HAP-1 (cell line): ENCODE measurements at regions not wholly inside any gene's neighbourhood (a gene's known extent, or its start where the extent isn't known, plus 50 kb on each side); places are given as distances from the start of the nearest gene placed in this dataset.

ENCODE experiments used
- DNase-seq, 2 experiments: peaks; one replicate each; pipeline ENCODE4 v3.0.0-alpha.2; 2016 to 2020; ENCODE audit warnings: low spot score in 2 of 2
- H3K27me3 ChIP-seq: fragments of 250-450 bp; sonication (Bioruptor Pico); 2 replicates; pipeline ENCODE4 v1.5.1; 2020; ENCODE audit warnings: low read depth, mild to moderate bottlenecking, moderate library complexity
- H3K36me3 ChIP-seq: fragments of 250-450 bp; sonication (Bioruptor Pico); replicated peaks from 2 replicates; pipeline ENCODE4 v1.5.1; 2020; ENCODE audit warnings: mild to moderate bottlenecking
- H3K4me1 ChIP-seq: fragments of 250-450 bp; sonication (Bioruptor Pico); 2 replicates; pipeline ENCODE4 v1.5.1; 2020; ENCODE audit warnings: mild to moderate bottlenecking
- H3K4me3 ChIP-seq: fragments of 250-450 bp; sonication (Bioruptor Pico); 2 replicates; pipeline ENCODE4 v1.5.1; 2020; ENCODE audit warnings: mild to moderate bottlenecking, moderate library complexity
- H3K9me3 ChIP-seq: fragments of 250-450 bp; sonication (Bioruptor Pico); 2 replicates; pipeline ENCODE4 v1.5.1; 2020; ENCODE audit warnings: mild to moderate bottlenecking, moderate library complexity
- in situ Hi-C: fragments of 300-500 bp; cut with MboI; formaldehyde crosslinking; loops from 3 replicates; pipeline ENCODE4 v1.14.3; 2020; ENCODE audit warnings: low sequenced_read_pairs, inconsistent platforms, mixed read lengths

DNA sequence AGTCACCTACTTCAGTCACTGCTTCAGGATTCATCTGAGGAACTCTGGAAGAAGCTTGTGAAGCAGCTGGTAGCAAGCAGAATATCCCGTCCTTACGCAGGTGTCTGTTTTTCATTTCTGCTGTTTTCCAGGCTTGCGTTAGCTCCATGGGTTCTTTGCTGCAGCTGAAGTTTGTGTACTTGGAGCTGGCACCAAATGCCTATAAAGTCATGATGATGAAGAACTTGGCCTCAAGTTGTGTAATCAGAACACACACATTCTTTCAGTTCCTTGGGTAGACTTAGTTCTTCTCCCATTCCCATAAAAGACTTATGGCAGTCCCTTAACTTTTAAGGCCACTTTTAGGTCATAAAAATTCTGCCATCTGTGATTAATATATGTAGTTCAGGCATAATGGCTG lies 116.7 kb downstream of the LRRC70 start:
- Histone ChIP-seq H3K4me1 (no peaks in the 10 kb centered on the region), H3K36me3 (no peaks in the 10 kb centered on the region), H3K9me3 (no peaks in the 10 kb centered on the region), H3K27me3 (no peaks in the 10 kb centered on the region), H3K4me3 (no peak overlapping the region)
- DNase-seq = no peak
- in situ Hi-C loops = no loop called here

DNA sequence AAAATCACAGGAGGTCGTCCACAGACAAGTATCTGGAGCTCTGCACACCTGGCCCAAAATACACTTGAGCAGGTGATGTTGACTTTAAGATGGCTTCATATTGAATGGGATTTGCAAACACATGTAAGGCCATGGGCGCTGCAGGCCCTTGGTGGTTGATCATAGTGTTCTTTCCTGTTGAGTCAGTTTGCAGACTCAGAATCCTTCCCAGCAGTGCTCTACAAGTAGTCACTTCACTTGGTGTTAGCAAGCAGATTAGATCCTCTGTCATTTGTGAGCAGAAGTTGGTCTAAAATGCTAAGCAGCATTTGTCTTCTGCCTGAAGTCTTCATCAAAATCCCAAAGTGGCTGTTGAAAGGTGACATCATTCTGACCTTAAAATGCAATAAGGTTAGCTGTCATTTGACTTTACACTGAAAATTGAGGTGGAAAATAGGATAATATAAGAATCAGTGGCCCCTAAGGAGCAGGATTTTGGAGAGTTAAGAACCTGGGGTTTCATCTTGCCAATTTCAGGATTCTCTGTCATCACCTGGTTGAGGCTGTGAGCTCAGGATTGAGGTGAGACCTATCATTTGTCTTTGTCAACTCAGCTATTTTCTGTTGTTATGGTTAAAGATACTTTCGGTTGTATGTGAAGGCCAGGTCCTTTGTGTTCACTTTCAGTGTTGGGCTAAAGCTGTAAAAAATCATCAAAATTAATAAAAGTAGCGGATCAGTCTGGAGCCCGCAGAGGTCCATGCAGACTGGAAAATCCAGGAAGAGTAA lies 114.5 kb downstream of the LRRC70 start:
- Histone ChIP-seq H3K4me1 (no peaks in the 10 kb centered on the region), H3K9me3 (no peaks in the 10 kb centered on the region), H3K36me3 (no peaks in the 10 kb centered on the region), H3K4me3 (no peak overlapping the region), H3K27me3 (no peaks in the 10 kb centered on the region)
- DNase-seq = no peak
- in situ Hi-C loops = no loop called here

DNA sequence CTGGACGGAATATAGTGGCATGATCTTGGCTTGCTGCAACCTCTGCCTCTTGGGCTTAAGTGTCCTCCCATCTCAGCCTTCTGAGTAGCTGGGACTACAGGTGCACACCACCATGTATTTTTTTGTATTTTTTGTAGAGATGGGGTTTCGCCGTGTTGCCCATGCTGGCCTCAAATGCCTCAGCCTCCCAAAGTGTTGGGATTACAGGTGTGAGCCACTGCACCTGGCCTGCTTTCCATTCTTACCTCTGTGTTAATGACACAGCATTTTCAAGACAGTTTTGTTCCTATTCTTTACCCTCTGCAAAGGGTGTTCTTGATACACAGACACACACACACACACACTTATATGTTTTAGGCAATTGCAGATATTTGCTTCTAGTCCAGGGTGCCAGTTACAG lies 113.3 kb downstream of the LRRC70 start:
- no peaks in the 10 kb centered on the region for H3K36me3 ChIP-seq
- H3K4me3 ChIP-seq = no peak overlapping the region
- in situ Hi-C loops = no loop called here
- H3K9me3 ChIP-seq = no peaks in the 10 kb centered on the region
- H3K27me3 ChIP-seq = no peaks in the 10 kb centered on the region
- no peak for DNase-seq
- H3K4me1 ChIP-seq = no peaks in the 10 kb centered on the region

DNA sequence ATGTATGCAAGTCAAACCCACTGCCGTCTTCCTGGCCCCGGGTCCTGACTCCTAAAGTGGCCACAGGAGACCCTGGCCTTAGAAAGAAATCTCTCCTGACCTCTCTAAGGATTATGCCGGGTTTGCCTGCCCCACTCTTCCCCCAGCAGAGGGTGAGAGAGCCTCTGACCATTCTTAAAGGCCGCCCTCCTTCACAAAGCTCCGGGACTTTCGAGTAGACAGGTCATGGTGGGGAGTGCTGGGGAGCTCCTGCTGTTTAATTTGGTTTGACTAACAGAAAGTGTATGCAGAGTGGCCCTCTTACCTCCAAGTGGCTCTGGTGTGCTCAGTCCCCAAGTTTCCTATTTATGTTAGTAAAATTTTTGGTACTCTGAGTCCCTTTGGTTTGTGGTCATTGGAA lies 111.8 kb downstream of the LRRC70 start:
- no peaks in the 10 kb centered on the region for H3K9me3 ChIP-seq
- DNase-seq = no peak
- no peak overlapping the region for H3K4me3 ChIP-seq
- H3K27me3 ChIP-seq = no peaks in the 10 kb centered on the region
- in situ Hi-C loops = no loop called here
- H3K36me3 ChIP-seq = no peaks in the 10 kb centered on the region
- H3K4me1 ChIP-seq = no peaks in the 10 kb centered on the region

DNA sequence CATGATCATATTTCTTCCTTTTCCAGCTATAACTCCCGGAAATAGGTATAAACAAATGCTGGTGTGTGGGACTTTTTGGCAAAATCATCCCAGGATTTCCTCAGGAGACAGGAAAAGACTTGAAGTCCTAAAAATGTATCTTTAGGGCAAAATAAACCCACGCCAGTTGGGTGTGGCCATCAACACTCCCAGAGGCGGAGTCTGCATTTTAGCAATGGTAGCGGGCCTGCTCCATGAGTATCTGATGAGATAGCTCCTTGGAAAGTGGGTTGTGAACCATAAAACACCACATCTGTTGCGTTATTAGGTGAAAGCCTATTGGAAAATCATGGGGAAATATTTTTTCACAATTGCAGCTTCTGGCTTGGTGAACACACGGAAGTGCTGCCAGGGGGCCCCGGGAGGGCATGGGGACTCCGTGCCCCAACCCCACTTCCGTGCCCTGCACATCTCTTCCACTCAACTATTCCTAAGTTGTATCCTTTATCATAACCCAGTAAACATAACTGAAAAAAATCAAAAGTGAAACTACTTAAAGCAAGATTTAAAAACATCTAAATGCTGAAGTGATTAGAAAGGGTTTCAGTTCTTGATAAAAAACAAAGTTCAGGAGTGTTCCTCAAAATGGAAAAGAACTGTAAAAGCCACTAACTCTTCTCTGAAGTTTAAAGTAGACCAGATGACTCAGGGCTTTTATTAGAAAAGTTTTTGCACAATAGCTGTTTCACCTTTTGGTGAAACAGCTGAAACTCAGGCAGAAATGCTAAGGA lies 111.2 kb downstream of the LRRC70 start:
- DNase-seq = no peak
- H3K9me3 ChIP-seq = no peaks in the 10 kb centered on the region
- in situ Hi-C loops = no loop called here
- H3K36me3 ChIP-seq = no peaks in the 10 kb centered on the region
- no peak overlapping the region for H3K4me3 ChIP-seq
- H3K27me3 ChIP-seq = no peaks in the 10 kb centered on the region
- H3K4me1 ChIP-seq = no peaks in the 10 kb centered on the region

DNA sequence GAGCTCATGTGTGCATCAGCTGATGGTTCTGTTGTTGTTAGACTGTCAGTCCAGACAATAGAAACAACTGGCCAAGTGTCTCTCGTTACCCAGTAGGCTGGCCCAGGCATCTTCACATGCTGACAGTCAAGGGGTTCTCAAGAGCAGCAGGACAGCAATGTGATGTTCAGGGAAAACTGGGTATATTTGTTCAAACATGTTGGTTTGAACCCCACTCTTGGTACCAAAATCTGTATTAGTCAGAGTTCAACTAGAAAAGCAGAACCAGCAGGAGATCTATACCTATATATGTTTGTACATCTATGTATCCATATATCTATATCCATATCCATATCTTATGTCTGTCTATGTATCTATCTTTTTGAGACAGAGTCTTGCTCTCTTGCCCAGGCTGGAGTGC lies 108.1 kb downstream of the LRRC70 start:
- in situ Hi-C loops = no loop called here
- peaks cover 3% of the 10 kb centered on the region; the same call in 1 of the 2 replicates for H3K4me1 ChIP-seq

DNA sequence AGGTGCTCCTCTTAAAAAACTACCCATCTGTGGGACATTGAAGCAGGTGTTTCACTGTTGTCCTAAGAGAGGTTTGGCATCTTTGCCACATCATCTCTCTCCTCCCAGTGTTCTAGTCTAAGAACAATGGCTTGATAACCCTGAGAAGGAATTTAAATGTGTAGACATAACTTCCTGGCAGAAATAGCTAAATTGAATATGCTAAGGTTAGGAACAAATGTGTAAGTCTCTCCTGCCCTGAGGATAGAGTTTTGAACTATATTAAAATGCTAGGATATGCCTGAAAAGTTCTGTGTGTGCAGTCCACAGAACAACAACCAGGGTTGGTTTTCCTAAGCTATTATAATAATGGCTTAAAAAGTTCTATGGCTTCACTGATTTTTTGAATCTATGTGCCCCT lies 106.6 kb downstream of the LRRC70 start:
- Histone ChIP-seq H3K4me3 (no peak overlapping the region), H3K4me1 (peaks cover 10% of the 10 kb centered on the region; the same call in 1 of the 2 replicates), H3K9me3 (no peaks in the 10 kb centered on the region), H3K27me3 (no peaks in the 10 kb centered on the region), H3K36me3 (no peaks in the 10 kb centered on the region)
- in situ Hi-C loops = no loop called here
- no peak for DNase-seq

More for the DNA sequence above, 108.1 kb downstream of the LRRC70 start:
- H3K9me3 ChIP-seq = no peaks in the 10 kb centered on the region
- H3K36me3 ChIP-seq = no peaks in the 10 kb centered on the region
- no peak overlapping the region for H3K4me3 ChIP-seq
- DNase-seq = no peak
- no peaks in the 10 kb centered on the region for H3K27me3 ChIP-seq

DNA sequence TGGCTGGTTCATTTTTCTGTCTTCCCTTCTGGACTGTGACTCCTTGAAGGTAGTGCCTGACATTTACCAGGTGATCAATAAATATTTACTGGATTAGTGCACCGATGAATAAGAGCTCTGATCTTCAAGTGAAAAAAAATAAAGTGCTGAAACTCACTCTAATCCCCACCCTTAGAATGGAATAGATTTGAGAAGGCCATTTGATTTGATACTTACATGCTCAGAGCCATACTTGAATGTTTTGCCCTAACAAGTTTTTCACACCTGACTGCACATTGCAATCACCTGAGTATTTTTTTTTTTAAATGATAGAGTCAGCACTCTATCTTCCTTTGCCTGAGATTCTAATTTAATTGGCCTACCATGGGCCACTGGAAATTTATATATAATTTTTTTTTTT lies 105.7 kb downstream of the LRRC70 start:
- H3K4me3 ChIP-seq = no peak overlapping the region
- in situ Hi-C loops = no loop called here
- H3K27me3 ChIP-seq = no peaks in the 10 kb centered on the region
- no peak for DNase-seq
- no peaks in the 10 kb centered on the region for H3K9me3 ChIP-seq
- peaks cover 10% of the 10 kb centered on the region; the same call in 1 of the 2 replicates for H3K4me1 ChIP-seq
- no peaks in the 10 kb centered on the region for H3K36me3 ChIP-seq

DNA sequence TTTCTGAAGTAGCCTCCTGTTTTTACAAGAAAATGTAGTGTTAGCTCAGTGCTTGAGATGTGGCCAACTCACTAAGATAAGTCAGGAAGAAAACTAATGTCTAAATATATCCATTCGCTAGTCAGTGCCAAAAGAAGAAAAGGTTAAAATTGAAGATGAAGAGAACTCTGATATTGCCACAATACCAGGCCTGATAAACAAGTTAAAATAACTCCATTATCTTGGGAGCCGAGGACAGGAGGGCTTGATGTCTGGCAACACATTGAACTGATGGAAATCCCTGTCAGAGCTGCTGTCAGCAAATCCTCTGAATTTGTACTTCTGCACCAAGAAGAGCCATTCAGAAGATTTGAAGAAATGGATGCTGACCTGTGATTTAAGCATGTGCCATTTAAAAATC lies 103.4 kb downstream of the LRRC70 start:
- Histone ChIP-seq H3K27me3 (no peaks in the 10 kb centered on the region), H3K4me1 (peaks cover 10% of the 10 kb centered on the region; the same call in 1 of the 2 replicates), H3K9me3 (no peaks in the 10 kb centered on the region), H3K4me3 (no peak overlapping the region), H3K36me3 (no peaks in the 10 kb centered on the region)
- in situ Hi-C loops = no loop called here
- DNase-seq = no peak

DNA sequence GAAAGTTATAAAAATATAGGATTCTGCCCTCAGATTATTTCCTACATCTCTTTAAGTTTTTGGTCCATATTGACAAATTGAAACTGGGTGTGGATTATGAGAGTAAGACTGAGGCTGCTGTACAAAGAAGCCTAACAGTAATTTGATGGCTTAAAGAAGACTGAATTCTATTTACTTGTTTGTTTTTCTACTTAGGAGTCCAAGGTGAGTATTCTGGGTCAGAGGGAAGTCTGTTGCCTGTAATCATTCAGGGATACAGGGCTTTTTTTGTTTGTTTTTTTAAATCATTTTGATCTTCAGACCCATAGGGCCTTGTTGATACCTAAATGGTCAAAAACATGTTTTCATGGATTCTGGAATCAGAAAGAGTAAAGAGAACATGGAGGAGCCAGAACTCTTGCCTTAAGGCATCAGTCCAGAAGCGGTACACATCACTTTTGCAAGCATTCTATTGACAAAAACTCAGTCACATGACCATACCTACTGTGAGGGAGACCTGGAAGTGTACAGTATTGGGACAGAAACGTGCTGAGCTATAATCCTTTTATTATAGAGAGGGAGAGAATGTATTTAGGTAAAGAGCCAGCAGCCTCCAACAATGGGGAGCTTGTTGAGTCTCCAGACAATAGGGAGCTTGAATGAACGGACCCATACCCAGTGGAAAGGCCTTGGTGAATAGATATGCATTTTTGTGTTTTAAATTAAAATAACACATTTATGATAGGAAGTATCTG lies 102.7 kb downstream of the LRRC70 start:
- in situ Hi-C loops = no loop called here
- no peaks in the 10 kb centered on the region; the same call in 1 of the 2 replicates for H3K9me3 ChIP-seq

DNA sequence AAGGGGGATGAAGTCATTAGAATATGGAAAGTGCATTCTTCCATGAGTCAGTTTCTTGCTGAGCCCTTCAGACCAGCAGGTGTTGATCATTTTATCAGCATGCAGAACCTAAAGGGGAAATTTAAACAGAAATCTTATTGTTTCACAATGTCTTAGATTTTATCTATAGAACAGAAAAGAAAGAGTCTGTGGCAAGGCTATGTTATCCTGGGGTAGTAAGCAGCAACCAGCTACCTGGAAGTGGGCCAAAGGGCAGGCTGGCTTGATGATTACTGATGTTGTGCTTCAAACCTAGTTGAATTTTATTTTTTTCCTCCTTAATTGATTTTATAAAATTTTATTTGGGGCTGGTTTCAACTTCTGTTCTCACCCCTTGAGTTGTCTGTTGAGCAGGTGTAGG lies 101.5 kb downstream of the LRRC70 start:
- H3K4me1 ChIP-seq = peaks cover 10% of the 10 kb centered on the region; the same call in 1 of the 2 replicates
- H3K9me3 ChIP-seq = no peaks in the 10 kb centered on the region; the same call in 1 of the 2 replicates
- no peaks in the 10 kb centered on the region for H3K36me3 ChIP-seq
- no peak overlapping the region for H3K4me3 ChIP-seq
- no peaks in the 10 kb centered on the region for H3K27me3 ChIP-seq
- DNase-seq = no peak
- in situ Hi-C loops = no loop called here

More for the DNA sequence above, 102.7 kb downstream of the LRRC70 start:
- DNase-seq = peak; percentile 52 to 87
- peaks cover 10% of the 10 kb centered on the region; the same call in 1 of the 2 replicates for H3K4me1 ChIP-seq
- no peak overlapping the region for H3K4me3 ChIP-seq
- no peaks in the 10 kb centered on the region for H3K27me3 ChIP-seq
- no peaks in the 10 kb centered on the region for H3K36me3 ChIP-seq
